K562 (cell line): ENCODE measurements at regions not wholly inside any gene's neighbourhood (a gene's known extent, or its start where the extent isn't known, plus 50 kb on each side); places are given as distances from the start of the nearest gene placed in this dataset.

Experiments
- ATAC-seq: fragments of 200-7000 bp; cut with Tn5 transposase; 3 replicates; pipeline ENCODE4 v1.9.1; 2020; ENCODE audit warnings: moderate library complexity
- BruUV-seq: library from RNA; stranded (reverse); fragments of 400-500 nt; replicated peaks from 2 replicates; lab custom pipeline; 2021; lab: Mats Ljungman, UMichigan
- CTCF ChIA-PET: fragments of 300-600 bp; formaldehyde crosslinking; extraction: SDS; loops from one replicate; lab custom pipeline; 2021; ENCODE audit warnings: low intra/inter-chr PET ratio; lab: Yijun Ruan, JAX
- POLR2A ChIA-PET: fragments of 300-600, 350-650 bp; sonication (Branson Sonifier 250); formaldehyde crosslinking; extraction: SDS; loops from one replicate; lab custom pipeline; 2021; ENCODE audit warnings: antibody characterized with exemption, inconsistent platforms; lab: Yijun Ruan, JAX
- DNase-seq, 4 experiments: peaks; one replicate each; pipeline versions ENCODE4 v3.0.0 to v3.0.0-alpha.2; 2011 to 2018; ENCODE audit warnings: low spot score in 3 of 4, mixed read lengths in 3 of 4; ENCODE audit errors: extremely low read depth in 1 of 4
- FAIRE-seq: peaks from 2 replicates; lab custom pipeline; 2011; peaks lifted over from hg19 to GRCh38; lab: Jason Lieb, UNC
- H2AFZ ChIP-seq: 2 replicates; pipeline ENCODE4 v1.6.0; 2011; ENCODE audit warnings: low read depth, low read length, control low read depth, inconsistent platforms
- H3K27ac ChIP-seq: fragments of 200-600 bp; 3 replicates; pipeline ENCODE4 v1.8.0; 2011; ENCODE audit warnings: low read depth, mild to moderate bottlenecking, control low read depth, inconsistent platforms, low read length, moderate library complexity, mixed read lengths; ENCODE audit errors: extremely low read depth
- H3K27me3 ChIP-seq, 2 experiments: fragments of 300-600 bp in 1 of 2; 2 replicates in 1 of 2; 3 replicates in 1 of 2; pipeline versions ENCODE4 v1.6.0 to v1.8.0; 2011; ENCODE audit warnings: inconsistent platforms in 2 of 2, low read length in 2 of 2, mild to moderate bottlenecking in 1 of 2, mixed read lengths in 1 of 2, moderate library complexity in 1 of 2; ENCODE audit not compliant: control insufficient read depth in 2 of 2, insufficient read depth in 2 of 2
- H3K36me3 ChIP-seq: fragments of 300-600 bp; 3 replicates; pipeline ENCODE4 v1.8.0; 2011; ENCODE audit warnings: mild to moderate bottlenecking, low read length, inconsistent platforms; ENCODE audit not compliant: control insufficient read depth, insufficient read depth
- H3K4me1 ChIP-seq, 2 experiments: fragments of 200-600 bp in 1 of 2; replicated peaks in 1 of 2; 2 replicates in 1 of 2; 3 replicates in 1 of 2; pipeline versions ENCODE4 v1.5.1 to v1.8.0; 2011; ENCODE audit warnings: inconsistent platforms in 2 of 2, low read length in 2 of 2, mild to moderate bottlenecking in 1 of 2, mixed read lengths in 1 of 2, moderate library complexity in 1 of 2; ENCODE audit not compliant: control insufficient read depth in 2 of 2, insufficient read depth in 2 of 2
- H3K4me2 ChIP-seq: 2 replicates; pipeline ENCODE4 v1.6.1; 2011; ENCODE audit warnings: low read length, control low read depth, inconsistent platforms, mixed read lengths; ENCODE audit not compliant: insufficient read depth
- H3K4me3 ChIP-seq: fragments of 200-600 bp; sonication (generic), shearing (Covaris generic); 2 replicates; pipeline ENCODE4 v1.5.1; 2016; ENCODE audit warnings: control low read depth, inconsistent platforms
- H3K79me2 ChIP-seq: fragments of 200-600 bp; 3 replicates; pipeline ENCODE4 v1.8.0; 2011; ENCODE audit warnings: low read length, inconsistent platforms; ENCODE audit not compliant: control insufficient read depth, insufficient read depth
- H3K9ac ChIP-seq, 2 experiments: 2 replicates each; pipeline versions ENCODE4 v1.6.0 to v1.6.1; 2011; ENCODE audit warnings: low read depth in 2 of 2, low read length in 2 of 2, control low read depth in 1 of 2, inconsistent platforms in 1 of 2, mild to moderate bottlenecking in 1 of 2, mixed read lengths in 1 of 2; ENCODE audit not compliant: insufficient read depth in 1 of 2
- H3K9me1 ChIP-seq: one replicate; pipeline ENCODE4 v1.6.0; 2011; ENCODE audit warnings: inconsistent platforms, mild to moderate bottlenecking, low read length, moderate library complexity; ENCODE audit not compliant: control insufficient read depth, insufficient read depth
- H3K9me3 ChIP-seq: replicated peaks from 2 replicates; pipeline ENCODE4 v1.5.1; 2011; ENCODE audit warnings: low read depth, low read length, inconsistent platforms; ENCODE audit not compliant: control insufficient read depth, insufficient read depth
- H4K20me1 ChIP-seq: replicated peaks from 2 replicates; pipeline ENCODE4 v1.6.1; 2011; ENCODE audit warnings: low read length, inconsistent platforms, mixed read lengths; ENCODE audit not compliant: control insufficient read depth, insufficient read depth
- CREB1 ChIP-seq, 2 experiments: sonication (generic) in 1 of 2; formaldehyde crosslinking in 1 of 2; IDR thresholded peaks; 2 replicates each; pipeline versions ENCODE4 v1.6.1 to v1.8.0; 2012 to 2022; ENCODE audit warnings: inconsistent platforms in 1 of 2, mild to moderate bottlenecking in 1 of 2, missing genetic modification reagents in 1 of 2, moderate library complexity in 1 of 2
- ILK ChIP-seq: fragments of 450-650 bp; IDR thresholded peaks from 2 replicates; pipeline ENCODE4 v1.6.1; 2016; ENCODE audit warnings: missing genetic modification characterization, low read depth, mild to moderate bottlenecking, missing compliant biosample characterization, moderate library complexity, borderline replicate concordance
- MCM2 ChIP-seq: fragments of 450-650 bp; IDR thresholded peaks from 2 replicates; pipeline ENCODE4 v1.6.1; 2017; ENCODE audit warnings: low read depth, mild to moderate bottlenecking
- SIX5 ChIP-seq, 2 experiments: IDR thresholded peaks; 2 replicates each; pipeline ENCODE4 v1.6.1; 2011; ENCODE audit warnings: low read length in 2 of 2, borderline replicate concordance in 1 of 2, low read depth in 1 of 2, mild to moderate bottlenecking in 1 of 2, moderate library complexity in 1 of 2; ENCODE audit not compliant: insufficient read depth in 1 of 2
- SLC30A9 ChIP-seq: fragments of 250-450 bp; sonication (Bioruptor Pico); IDR thresholded peaks from 2 replicates; pipeline ENCODE4 v1.8.0; 2022; ENCODE audit warnings: mild to moderate bottlenecking, moderate library complexity
- SMARCC2 ChIP-seq: fragments of 450-650 bp; IDR thresholded peaks from 2 replicates; pipeline ENCODE4 v1.6.1; 2017; ENCODE audit warnings: antibody characterized with exemption, moderate library complexity, mild to moderate bottlenecking, low read depth
- ZNF57 ChIP-seq: fragments of 450-650 bp; formaldehyde crosslinking; IDR thresholded peaks from 2 replicates; pipeline ENCODE4 v1.4.0; 2020; ENCODE audit warnings: mild to moderate bottlenecking, moderate library complexity
- WGBS: fragments of 100-300 bp; shearing (Covaris generic); methylation state at CpG from one replicate; pipeline ENCODE4 v1.1.6; 2016; ENCODE audit warnings: low coverage, mixed read lengths; ENCODE audit not compliant: insufficient coverage; ENCODE audit errors: missing lambda C conversion rate; 5-methylcytosine and 5-hydroxymethylcytosine counted together
- in situ Hi-C: fragments of 300-500 bp; cut with MboI; formaldehyde crosslinking; loops from 4 replicates; pipeline ENCODE4 v1.15.0; 2018; ENCODE audit warnings: inconsistent platforms, mixed read lengths
- intact Hi-C: fragments of 100-400 bp; cut with micrococcal nuclease; formaldehyde crosslinking; loops from 2 replicates; pipeline ENCODE4 v1.14.2; 2022
- TF ChIP-seq, protein P1 (sequence below), 2 experiments: fragments of 250-450 bp in 1 of 2; fragments of 450-650 bp in 1 of 2; sonication (Bioruptor Pico) in 1 of 2; IDR thresholded peaks; 2 replicates each; pipeline versions ENCODE4 v1.6.1 to v1.8.0; 2016 to 2021; ENCODE audit warnings: mild to moderate bottlenecking in 2 of 2, moderate library complexity in 2 of 2, missing compliant biosample characterization in 1 of 2, missing genetic modification characterization in 1 of 2
- TF ChIP-seq, protein P2 (sequence below): IDR thresholded peaks from 3 replicates; pipeline ENCODE4 v1.6.1; 2011; ENCODE audit warnings: borderline replicate concordance, mild to moderate bottlenecking, moderate library complexity; ENCODE audit not compliant: insufficient read length; ENCODE audit errors: extremely low read depth

DNA sequence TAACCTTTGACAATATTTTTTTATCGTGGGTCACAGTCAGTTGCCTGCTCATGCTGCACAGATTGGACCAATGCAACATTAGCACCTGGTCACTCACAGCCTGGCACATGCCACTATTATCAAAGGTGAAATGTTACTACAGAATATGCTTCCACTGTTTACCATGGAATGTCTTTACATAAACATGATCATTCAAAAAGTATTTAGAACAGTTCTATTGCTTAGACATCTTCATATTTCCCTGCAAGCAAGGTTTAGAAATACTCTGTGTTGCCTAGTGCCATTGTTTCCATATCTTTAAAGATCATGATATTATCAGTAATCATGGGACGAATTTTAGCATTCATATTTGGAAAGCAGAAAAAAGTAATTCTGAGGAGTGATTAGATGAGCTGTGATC lies 179.9 kb upstream of the CHRM2 start:
- TF ChIP-seq ZNF57 (CRISPR knock-in tag): no peak
- TF ChIP-seq, protein P1, sequence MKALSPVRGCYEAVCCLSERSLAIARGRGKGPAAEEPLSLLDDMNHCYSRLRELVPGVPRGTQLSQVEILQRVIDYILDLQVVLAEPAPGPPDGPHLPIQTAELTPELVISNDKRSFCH (CRISPR knock-in tag; IDR thresholded peaks at IDR 0.05): no peak
- TF ChIP-seq, protein P1 (tag; IDR thresholded peaks at IDR 0.05): no peak
- no peak for TF ChIP-seq MCM2
- TF ChIP-seq SLC30A9 (CRISPR knock-in tag): no peak
- TF ChIP-seq CREB1 (IDR thresholded peaks at IDR 0.05): no peak
- no peak for TF ChIP-seq CREB1 (CRISPR knock-in tag; IDR thresholded peaks at IDR 0.05)
- TF ChIP-seq, protein P2, sequence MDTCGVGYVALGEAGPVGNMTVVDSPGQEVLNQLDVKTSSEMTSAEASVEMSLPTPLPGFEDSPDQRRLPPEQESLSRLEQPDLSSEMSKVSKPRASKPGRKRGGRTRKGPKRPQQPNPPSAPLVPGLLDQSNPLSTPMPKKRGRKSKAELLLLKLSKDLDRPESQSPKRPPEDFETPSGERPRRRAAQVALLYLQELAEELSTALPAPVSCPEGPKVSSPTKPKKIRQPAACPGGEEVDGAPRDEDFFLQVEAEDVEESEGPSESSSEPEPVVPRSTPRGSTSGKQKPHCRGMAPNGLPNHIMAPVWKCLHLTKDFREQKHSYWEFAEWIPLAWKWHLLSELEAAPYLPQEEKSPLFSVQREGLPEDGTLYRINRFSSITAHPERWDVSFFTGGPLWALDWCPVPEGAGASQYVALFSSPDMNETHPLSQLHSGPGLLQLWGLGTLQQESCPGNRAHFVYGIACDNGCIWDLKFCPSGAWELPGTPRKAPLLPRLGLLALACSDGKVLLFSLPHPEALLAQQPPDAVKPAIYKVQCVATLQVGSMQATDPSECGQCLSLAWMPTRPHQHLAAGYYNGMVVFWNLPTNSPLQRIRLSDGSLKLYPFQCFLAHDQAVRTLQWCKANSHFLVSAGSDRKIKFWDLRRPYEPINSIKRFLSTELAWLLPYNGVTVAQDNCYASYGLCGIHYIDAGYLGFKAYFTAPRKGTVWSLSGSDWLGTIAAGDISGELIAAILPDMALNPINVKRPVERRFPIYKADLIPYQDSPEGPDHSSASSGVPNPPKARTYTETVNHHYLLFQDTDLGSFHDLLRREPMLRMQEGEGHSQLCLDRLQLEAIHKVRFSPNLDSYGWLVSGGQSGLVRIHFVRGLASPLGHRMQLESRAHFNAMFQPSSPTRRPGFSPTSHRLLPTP: no peak
- no peak for TF ChIP-seq SMARCC2
- TF ChIP-seq SIX5 (IDR thresholded peaks at IDR 0.05; ENCODE audit: borderline replicate concordance in 1 of 2, insufficient read depth in 1 of 2, low read depth in 1 of 2, low read length in 2 of 2): no peak
- no peak for TF ChIP-seq ILK (tag)

More for the DNA sequence above, 179.9 kb upstream of the CHRM2 start:
- intact Hi-C loops (loop anchor here (5.0 to 10.0 kb wide), 3 partner anchors 281 to 664 kb away; no protein-coding TSS in a partner anchor), in situ Hi-C loops (no loop called here)
- Histone ChIP-seq H3K27me3 (no peaks in the 10 kb centered on the region), H4K20me1 (no peaks in the 10 kb centered on the region), H3K36me3 (no peaks in the 10 kb centered on the region), H3K4me2 (no peak overlapping the region), H3K9ac (no peak overlapping the region), H3K27ac (no peak overlapping the region), H2AFZ (no peak overlapping the region), H3K79me2 (no peaks in the 10 kb centered on the region), H3K9me1 (no peaks in the 10 kb centered on the region), H3K4me3 (no peak overlapping the region), H3K9me3 (no peaks in the 10 kb centered on the region; the same call in 1 of the 2 replicates), H3K4me1 (no peaks in the 10 kb centered on the region)
- no peak for FAIRE-seq
- no peak for DNase-seq
- no peak for ATAC-seq
- WGBS: 0% methylated on average over 2 of the region's 2 CpGs
- ChIA-PET POLR2A (no interaction called here), CTCF (no interaction called here)
- no TSS peak for BruUV-seq
